Motor neuron (in vitro differentiated cells): ENCODE measurements at regions not wholly inside any gene's neighbourhood (a gene's known extent, or its start where the extent isn't known, plus 50 kb on each side); places are given as distances from the start of the nearest gene placed in this dataset.
A peak's percentile ranks its signal among the peaks of the same experiment; 100 is the strongest.
"Not testable (repeated sequence)": the region's sequence is repeated elsewhere in the genome, so short reads cannot be mapped to it uniquely, and the experiment has no call there.

Experiments used
- ATAC-seq, 8 experiments: fragments of 200-7000 bp; cut with Tn5 transposase; replicated peaks in 6 of 8; 2 replicates each; pipeline ENCODE4 v1.8.0; 2021; ENCODE audit warnings: mild to moderate bottlenecking in 8 of 8, moderate library complexity in 8 of 8
- H3K27ac ChIP-seq, 2 donors: fragments of 250-450 bp; sonication (Bioruptor Pico); 2 replicates each; pipeline ENCODE4 v1.9.0; 2021; ENCODE audit warnings: antibody characterized with exemption in 2 of 2, mild to moderate bottlenecking in 2 of 2, moderate library complexity in 1 of 2
- H3K4me1 ChIP-seq, 2 donors: fragments of 250-450 bp; sonication (Bioruptor Pico); replicated peaks in 1 of 2; 2 replicates each; pipeline ENCODE4 v1.6.1; 2021; ENCODE audit warnings: antibody characterized with exemption in 2 of 2, mild to moderate bottlenecking in 2 of 2, moderate library complexity in 1 of 2
- H3K4me3 ChIP-seq, 5 donors: fragments of 250-450 bp; sonication (Bioruptor Pico); 2 replicates each; pipeline ENCODE4 v1.9.0; 2021; ENCODE audit warnings: antibody characterized with exemption in 5 of 5, mild to moderate bottlenecking in 5 of 5, moderate library complexity in 4 of 5
- WGBS, 10 experiments: fragments of 450-650 bp; shearing (Covaris generic); methylation state at CpG; one replicate each; pipeline ENCODE4 v1.0.0; 2022; 5-methylcytosine and 5-hydroxymethylcytosine counted together
- in situ Hi-C, 9 experiments: fragments of 400-800 bp; cut with MboI; loops; one replicate each; pipeline ENCODE4 v1.15.0; 2021; ENCODE audit warnings: low sequenced_read_pairs in 9 of 9, low pct_unique_long_range_greater_than_20kb in 2 of 9; ENCODE audit not compliant: unreplicated experiment in 9 of 9

DNA sequence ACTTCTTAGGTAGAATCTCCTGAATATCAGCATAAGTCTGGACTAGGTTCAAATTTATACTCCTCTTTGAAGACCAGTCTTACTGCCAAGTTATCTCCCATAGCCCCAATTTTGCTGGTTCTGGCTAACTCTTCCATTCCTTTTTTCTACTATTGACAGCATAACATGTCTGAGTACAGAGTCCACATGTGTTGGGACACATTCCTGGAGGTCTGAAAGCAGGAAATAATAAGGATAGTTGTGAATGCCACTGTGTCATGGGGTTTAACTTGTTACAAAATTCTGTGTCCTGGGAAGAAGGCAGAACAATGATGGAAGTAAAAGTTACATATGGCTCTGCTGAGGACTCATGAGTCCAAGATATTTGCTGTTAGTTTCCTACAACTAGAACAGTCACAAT, 57.4 kb upstream of the ZBTB20 start:
- in situ Hi-C loops: loop anchor here in 6 of 9 experiments (25.0 kb wide), 3 partner anchors 483 to 608 kb away; no protein-coding TSS in a partner anchor
- no peak overlapping the region for H3K27ac ChIP-seq
- no peak for ATAC-seq

DNA sequence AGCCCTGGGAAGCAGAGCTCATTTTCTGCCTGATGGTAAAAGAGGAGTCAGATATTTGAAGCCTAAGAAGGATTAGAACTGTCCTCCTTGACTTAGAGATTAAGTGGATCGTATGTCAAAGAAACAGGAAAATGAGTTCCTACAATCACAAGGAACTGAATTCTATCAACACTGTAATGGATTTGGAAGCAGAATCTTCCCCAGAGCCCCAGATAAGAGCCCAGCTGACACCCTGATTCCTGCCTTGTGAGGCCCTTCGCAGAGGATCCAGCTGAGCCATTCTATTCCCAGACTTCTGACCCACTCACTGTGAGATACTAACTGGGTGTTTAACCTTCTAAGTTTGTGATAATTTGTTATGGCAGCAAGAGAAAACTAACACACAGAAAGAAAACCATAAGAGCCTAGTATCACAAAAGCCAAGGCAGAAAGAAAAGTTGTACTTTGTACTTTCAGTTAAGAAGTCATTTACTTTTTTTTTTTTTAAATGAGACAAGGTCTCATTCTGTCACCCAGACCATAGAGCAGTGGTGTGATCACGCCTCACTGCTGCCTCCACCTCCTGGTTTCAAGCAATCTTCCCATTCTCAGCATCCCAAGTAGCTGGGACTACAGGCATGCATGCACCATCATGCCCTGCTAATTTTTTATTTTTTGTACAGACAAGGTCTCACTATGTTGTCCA, 61.1 kb upstream of the ZBTB20 start:
- H3K4me3 ChIP-seq: no peak overlapping the region
- ATAC-seq: no peak
- WGBS, 10 experiments: 40 to 100% (median 91%) methylated on average over 1 to 3 of the region's 3 CpGs
- H3K27ac ChIP-seq: no peak overlapping the region
- in situ Hi-C loops: loop anchor here in 6 of 9 experiments (25.0 kb wide), 3 partner anchors 479 to 604 kb away; no protein-coding TSS in a partner anchor
- peaks cover 0 to 10% of the 10 kb centered on the region in 2 donors for H3K4me1 ChIP-seq

More for the DNA sequence above, 57.4 kb upstream of the ZBTB20 start:
- no peaks in the 10 kb centered on the region for H3K4me1 ChIP-seq
- no peak overlapping the region for H3K4me3 ChIP-seq

DNA sequence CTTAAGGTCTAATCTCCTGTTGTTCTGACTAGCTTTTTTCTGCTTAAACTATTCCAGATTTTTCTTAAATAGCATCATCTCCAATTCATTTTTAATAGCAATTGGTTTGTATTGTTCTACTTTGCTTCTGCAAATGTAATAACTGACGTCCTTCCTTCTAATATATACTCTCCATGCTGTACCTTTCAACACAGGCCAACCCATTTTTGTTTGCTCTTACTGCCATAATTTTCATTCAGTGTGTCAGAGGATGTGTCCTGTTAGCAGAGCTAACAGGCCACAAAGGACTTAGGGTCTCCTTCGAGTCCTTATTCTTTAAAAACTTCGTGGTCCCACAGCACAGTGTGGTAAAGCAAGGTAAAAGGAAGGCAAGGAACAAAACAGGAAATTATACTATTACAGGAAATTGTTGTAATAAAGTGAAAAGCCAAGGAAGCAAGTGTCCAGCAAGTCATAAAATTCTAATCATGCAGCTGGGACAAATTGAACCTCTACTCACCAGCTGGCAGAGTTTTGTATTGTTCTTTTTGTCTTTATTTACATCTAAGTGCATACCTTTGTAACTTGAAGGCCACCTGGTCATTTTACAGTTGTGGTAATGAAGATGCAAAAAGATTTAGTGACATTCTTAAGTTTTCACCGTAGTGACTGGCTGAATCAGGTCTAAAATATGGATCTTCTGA, 64.9 kb upstream of the ZBTB20 start:
- Histone ChIP-seq H3K27ac (no peak overlapping the region), H3K4me3 (no peak overlapping the region), H3K4me1 (peaks cover 0 to 10% of the 10 kb centered on the region in 2 donors)
- no peak for ATAC-seq
- in situ Hi-C loops: loop anchor here in 6 of 9 experiments (10.0 to 25.0 kb wide), 4 partner anchors 475 to 600 kb away; no protein-coding TSS in a partner anchor
- WGBS, 10 experiments: 24 to 64% (median 39%) methylated on average over 1 to 4 of the region's 4 CpGs; no CpG with 5 or more reads in 1 of the 10 experiments

DNA sequence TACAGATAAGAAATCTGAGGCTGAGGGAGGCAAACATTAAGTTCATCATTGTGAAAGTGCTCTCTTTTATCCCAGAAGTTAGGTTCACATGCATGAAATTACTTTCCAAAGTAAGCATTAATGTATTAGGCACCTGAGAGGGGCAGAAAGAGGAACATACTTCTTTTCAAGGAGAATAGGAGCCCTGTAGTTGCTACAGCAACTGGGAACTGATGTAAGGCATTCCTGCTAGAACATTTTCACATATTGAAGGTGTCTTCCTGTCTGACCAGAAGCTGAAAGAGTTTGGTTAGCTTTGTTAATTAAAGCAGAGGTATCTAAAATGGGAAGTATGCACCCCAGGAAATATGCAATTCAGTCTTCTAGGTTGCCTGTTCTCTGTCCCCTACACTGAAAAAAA, 65.5 kb upstream of the ZBTB20 start:
- peak in 1 of 8 experiments; percentile 31 for ATAC-seq
- Histone ChIP-seq H3K4me3 (no peak overlapping the region), H3K4me1 (peaks cover 5 to 13% of the 10 kb centered on the region in 2 donors), H3K27ac (no peak overlapping the region)
- in situ Hi-C loops: loop anchor here in 6 of 9 experiments (10.0 to 25.0 kb wide), 4 partner anchors 475 to 600 kb away; no protein-coding TSS in a partner anchor

DNA sequence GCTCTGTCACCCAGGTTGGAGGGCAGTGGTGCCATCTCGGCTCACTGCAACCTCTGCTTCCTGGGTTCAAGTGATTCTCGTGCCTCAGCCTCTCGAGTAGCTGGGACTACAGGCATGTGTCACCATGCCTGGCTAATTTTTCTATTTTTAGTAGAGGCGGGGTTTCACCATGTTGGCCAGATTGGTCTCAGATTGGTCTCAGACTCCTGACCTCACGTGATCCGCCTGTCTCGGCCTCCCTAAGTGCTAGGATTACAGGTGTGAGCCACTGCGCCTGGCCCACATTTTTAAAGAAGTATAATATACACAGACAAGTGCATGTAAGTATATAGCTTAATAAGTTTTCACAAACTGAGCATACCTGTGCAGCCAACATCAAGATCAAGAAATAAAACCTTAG, 66.0 kb upstream of the ZBTB20 start:
- not testable (repeated sequence) for H3K27ac ChIP-seq, H3K4me3 ChIP-seq, ATAC-seq
- 40 to 100% (median 81%) methylated on average over 1 to 6 of the region's 8 CpGs; no CpG with 5 or more reads in 2 of the 10 experiments for WGBS, 10 experiments
- in situ Hi-C loops: loop anchor here in 6 of 9 experiments (10.0 to 25.0 kb wide), 4 partner anchors 474 to 599 kb away; no protein-coding TSS in a partner anchor
- peaks cover 9 to 17% of the 10 kb centered on the region in 2 donors for H3K4me1 ChIP-seq

DNA sequence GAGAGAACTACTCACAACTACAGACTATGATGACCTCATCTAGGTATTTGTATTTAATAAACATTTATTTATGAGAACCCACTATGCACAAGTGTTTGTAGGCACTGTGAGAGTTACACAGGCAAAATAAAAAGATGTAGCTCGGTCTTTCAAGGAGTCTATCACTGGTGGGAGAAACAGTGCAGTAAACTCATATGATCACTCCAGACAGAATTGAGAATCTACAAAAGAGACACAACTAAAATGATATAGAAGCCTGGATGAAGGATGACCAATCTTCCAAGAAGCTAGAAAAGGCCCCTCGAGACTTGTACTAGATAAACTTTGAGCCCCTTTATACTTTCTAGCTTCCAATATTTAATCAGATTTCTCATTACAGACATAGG, 70.2 kb upstream of the ZBTB20 start:
- peak in 6 of 8 experiments; percentile 3 to 13 (median 7) for ATAC-seq
- Histone ChIP-seq H3K27ac (no peak overlapping the region), H3K4me1 (peaks cover 20 to 23% of the 10 kb centered on the region in 2 donors), H3K4me3 (no peak overlapping the region)
- in situ Hi-C loops: loop anchor here in 6 of 9 experiments (10.0 to 25.0 kb wide), 4 partner anchors 470 to 595 kb away; no protein-coding TSS in a partner anchor
- 0 to 43% (median 0%) methylated on average over 1 to 2 of the region's 2 CpGs; no CpG with 5 or more reads in 1 of the 10 experiments for WGBS, 10 experiments

DNA sequence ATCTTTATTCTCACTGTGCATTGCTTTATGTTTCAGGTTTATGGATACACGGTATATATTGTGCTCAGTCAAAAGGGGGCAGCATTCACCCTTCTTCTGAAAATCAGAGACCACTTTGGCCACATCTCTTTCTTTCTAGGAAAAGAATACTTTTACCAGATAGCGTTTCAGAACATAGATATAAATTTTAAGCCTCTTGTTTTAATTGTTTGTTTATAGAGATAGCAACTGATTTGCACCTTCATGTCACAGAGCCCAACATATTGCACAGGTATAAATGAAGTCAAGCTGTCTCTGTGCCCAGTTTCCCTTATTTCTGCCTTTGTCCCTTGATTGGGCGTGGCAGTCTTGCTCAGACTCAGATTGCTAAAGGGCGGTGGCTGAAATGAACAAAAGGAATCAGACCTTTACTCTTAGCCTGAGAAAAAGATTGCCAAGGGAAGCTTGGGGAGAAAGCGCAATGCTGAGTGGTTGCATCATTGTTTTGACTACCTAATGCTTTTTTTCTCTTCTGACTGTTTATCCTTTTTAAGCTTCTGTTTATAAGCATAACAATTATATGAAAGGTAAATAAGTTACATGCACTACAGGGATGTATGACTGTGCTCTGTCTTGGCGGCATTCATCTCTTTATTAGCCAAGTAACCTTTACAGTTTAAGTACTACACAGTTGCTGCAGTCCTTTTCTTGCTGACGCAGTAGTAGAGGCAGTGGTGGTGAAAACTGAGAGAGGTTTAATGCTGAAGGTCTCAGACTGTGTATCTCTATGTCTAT, 70.8 kb upstream of the ZBTB20 start:
- no peak overlapping the region for H3K4me3 ChIP-seq
- 3 to 44% (median 23%) methylated on average over 2 to 7 of the region's 7 CpGs for WGBS, 10 experiments
- in situ Hi-C loops: loop anchor here in 6 of 9 experiments (10.0 to 25.0 kb wide), 4 partner anchors 469 to 594 kb away; no protein-coding TSS in a partner anchor
- peak overlapping the region in 1 of 2 donors; percentile 6 for H3K27ac ChIP-seq
- ATAC-seq: peak; percentile 84 to 95 (median 89)
- peaks cover 17 to 20% of the 10 kb centered on the region in 2 donors for H3K4me1 ChIP-seq

DNA sequence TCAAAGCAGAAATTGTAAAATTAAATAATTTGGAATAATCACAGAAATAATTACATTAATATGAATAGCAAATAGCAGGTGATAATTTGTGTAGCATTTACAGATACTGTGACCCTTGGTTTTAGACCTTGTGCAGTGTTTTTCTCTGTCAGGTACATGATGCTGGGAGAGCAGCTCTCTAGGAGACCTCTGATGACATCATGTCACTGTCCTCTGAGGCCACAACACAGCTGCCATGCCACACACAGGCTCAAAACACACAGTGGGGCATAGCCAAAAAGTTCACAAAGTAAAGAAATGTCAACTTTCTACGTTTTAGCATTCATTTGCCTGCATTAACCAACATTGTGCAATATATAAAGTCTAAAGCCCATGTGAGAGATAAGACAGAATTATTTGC, 71.8 kb upstream of the ZBTB20 start:
- peak in 5 of 8 experiments; percentile 28 to 54 (median 40) for ATAC-seq
- peaks cover 17 to 20% of the 10 kb centered on the region in 2 donors for H3K4me1 ChIP-seq
- no peak overlapping the region for H3K27ac ChIP-seq
- WGBS, 10 experiments: 0 to 83% (median 20%) methylated on average over 1 of the region's 1 CpG; no CpG with 5 or more reads in 1 of the 10 experiments
- in situ Hi-C loops: loop anchor here in 6 of 9 experiments (10.0 to 25.0 kb wide), 4 partner anchors 468 to 593 kb away; no protein-coding TSS in a partner anchor
- H3K4me3 ChIP-seq: no peak overlapping the region

DNA sequence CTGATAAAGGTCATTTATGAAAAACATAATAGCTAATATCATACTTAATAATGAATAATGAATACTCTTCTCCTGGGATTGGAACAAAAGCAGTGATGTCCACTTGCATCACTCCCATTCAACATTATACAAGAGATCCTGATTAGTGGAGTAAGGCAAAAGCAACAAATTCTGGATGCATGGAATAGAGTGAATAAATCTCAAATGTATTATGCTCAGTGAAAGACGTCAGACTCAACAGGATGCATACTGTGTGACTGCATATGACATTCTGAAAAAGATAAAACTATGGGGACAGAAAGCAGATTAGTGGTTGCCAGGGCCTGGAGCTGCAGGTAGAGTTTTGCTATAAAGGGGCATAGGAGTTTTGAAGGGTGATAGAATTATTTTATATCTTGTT, 77.6 kb upstream of the ZBTB20 start:
- Histone ChIP-seq H3K4me3 (no peak overlapping the region), H3K27ac (no peak overlapping the region), H3K4me1 (peaks cover 0 to 4% of the 10 kb centered on the region in 2 donors)
- WGBS, 10 experiments: 33 to 82% (median 80%) methylated on average over 1 of the region's 1 CpG; no CpG with 5 or more reads in 5 of the 10 experiments
- in situ Hi-C loops: loop anchor here in 7 of 9 experiments (10.0 to 25.0 kb wide), 4 partner anchors 463 to 588 kb away; no protein-coding TSS in a partner anchor
- peak in 5 of 8 experiments; percentile 16 to 80 (median 48) for ATAC-seq

DNA sequence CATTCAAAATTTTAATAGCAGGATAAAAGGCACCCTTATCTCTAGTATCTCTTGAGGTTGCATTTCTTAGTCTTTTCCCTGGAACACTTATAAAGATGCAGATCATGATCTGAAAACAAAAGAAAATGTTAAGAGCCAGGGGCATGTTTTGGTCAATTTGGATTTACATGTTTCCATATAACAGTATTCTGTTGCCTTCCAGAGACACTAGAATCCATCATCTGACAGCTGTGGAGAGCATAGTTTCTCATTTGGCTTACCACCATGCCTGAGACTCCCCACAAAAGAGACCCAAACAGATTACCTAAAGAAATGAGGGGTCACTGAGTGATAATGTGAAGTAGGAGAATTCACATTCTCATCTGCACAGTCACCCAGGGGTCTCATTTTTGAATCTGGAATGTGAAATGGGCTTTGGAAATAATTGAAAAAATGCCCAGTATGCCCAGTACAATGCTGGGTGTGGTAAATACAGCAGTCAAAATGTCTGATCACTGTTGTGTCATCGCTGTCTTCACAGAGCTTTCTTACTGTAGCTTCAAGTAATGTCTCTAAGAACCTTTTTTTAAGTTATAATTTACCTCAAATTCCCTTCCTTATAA, 79.9 kb upstream of the ZBTB20 start:
- WGBS, 10 experiments: 14 to 100% (median 100%) methylated on average over 1 of the region's 1 CpG; no CpG with 5 or more reads in 1 of the 10 experiments
- H3K27ac ChIP-seq: no peak overlapping the region
- peak in 2 of 8 experiments; percentile 79 to 93 for ATAC-seq
- H3K4me3 ChIP-seq: no peak overlapping the region
- in situ Hi-C loops: loop anchor here in 2 of 9 experiments (10.0 to 25.0 kb wide), 2 partner anchors 468 to 585 kb away; no protein-coding TSS in a partner anchor
- H3K4me1 ChIP-seq: peaks cover 0 to 4% of the 10 kb centered on the region in 2 donors

DNA sequence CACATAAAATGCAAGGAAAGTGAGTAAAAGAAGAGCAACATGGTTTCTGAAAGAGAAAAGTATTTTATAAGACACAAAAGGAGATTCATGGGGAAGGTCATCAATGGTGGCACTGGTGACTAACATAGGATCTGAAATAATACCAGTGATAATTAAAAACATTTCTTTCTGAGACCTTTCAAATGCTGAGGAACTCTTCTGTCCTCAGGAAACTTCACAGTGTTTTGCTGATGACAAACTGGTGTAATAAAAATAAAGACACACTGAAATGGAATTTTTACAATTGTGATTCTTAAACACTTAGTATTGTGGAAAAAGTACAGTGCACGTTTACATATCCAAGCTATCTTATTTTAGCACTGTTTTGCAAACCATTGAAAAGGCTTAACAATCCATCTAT, 80.4 kb upstream of the ZBTB20 start:
- H3K27ac ChIP-seq: no peak overlapping the region
- H3K4me1 ChIP-seq: peaks cover 0 to 4% of the 10 kb centered on the region in 2 donors
- no peak for ATAC-seq
- no peak overlapping the region for H3K4me3 ChIP-seq
- in situ Hi-C loops: loop anchor here in 2 of 9 experiments (10.0 to 25.0 kb wide), 2 partner anchors 467 to 585 kb away; no protein-coding TSS in a partner anchor
- WGBS, 10 experiments: 0 to 100% (median 77%) methylated on average over 1 of the region's 1 CpG; no CpG with 5 or more reads in 1 of the 10 experiments

DNA sequence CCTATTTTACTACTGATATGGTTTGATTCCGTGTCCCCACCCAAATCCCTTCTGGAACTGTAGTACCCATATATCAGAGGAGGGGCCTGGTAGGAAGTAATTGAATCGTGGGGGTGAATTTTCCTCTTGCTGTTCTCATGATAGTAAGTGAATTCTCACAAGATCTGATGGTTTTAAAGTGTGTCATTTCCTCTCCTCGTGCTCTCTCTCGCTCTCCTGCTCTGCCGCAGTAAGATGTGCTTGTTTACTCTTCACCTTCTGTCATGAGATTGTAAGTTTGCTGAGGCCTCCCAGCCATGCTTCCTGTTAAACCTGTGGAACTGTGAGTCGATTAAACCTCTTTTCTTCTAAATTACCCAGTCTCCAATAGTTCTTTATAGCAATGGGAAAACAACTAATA, 81.2 kb upstream of the ZBTB20 start:
- in situ Hi-C loops: loop anchor here in 2 of 9 experiments (10.0 to 25.0 kb wide), 2 partner anchors 467 to 584 kb away; no protein-coding TSS in a partner anchor
- 8 to 94% (median 85%) methylated on average over 1 to 6 of the region's 6 CpGs; no CpG with 5 or more reads in 1 of the 10 experiments for WGBS, 10 experiments

More for the DNA sequence above, 81.2 kb upstream of the ZBTB20 start:
- H3K27ac ChIP-seq: no peak overlapping the region
- ATAC-seq: no peak
- H3K4me1 ChIP-seq: peaks cover 0 to 4% of the 10 kb centered on the region in 2 donors
- H3K4me3 ChIP-seq: no peak overlapping the region
